ENCODE measurements at regions not wholly inside any gene's neighbourhood (a gene's known extent, or its start where the extent isn't known, plus 50 kb on each side); places are given as distances from the start of the nearest gene placed in this dataset.
"Not testable (repeated sequence)": the region's sequence is repeated elsewhere in the genome, so short reads cannot be mapped to it uniquely, and the experiment has no call there.

DNA sequence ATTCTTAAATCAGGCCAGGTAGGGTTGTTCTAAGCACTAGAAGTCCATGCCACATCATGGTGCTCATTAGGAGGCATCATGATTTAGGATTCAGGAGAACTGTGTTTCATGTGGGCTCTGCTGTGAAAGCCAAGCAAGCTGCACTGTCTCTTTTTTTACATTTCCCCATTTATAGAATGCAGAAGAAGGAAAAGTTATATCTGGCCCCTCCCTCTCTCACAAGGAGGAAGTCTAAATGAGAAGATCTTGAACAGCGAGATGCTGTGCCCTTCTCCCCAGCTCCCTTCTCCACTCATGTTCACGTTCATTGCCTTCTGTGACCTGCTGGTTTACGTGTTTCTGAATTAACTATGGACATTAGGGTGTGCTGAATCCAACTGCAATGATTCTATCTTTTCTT is 178.5 kb upstream of the RASGRP1 start:
- no peak for DNase-seq (ENCODE audit: low spot score)

DNA sequence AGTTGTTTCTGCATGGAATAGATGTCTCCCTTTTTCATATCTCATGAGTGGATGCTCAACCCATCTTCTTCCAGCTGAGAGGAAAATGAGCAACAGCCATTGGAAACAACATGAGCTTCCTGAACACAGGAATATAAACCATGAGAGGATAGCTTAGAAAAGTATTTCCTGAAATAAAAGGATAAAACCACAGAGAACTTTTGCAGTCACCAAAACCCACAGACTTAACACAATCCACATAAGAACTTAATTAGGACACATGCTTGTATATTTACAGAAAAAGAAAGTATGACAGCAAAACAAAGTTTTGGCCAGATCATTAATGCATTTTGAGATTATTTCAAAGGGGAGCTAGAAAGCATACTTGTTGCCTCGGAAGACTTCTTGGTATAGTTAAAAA is 180.5 kb upstream of the RASGRP1 start:
- DNase-seq (ENCODE audit: low spot score), result no peak

DNA sequence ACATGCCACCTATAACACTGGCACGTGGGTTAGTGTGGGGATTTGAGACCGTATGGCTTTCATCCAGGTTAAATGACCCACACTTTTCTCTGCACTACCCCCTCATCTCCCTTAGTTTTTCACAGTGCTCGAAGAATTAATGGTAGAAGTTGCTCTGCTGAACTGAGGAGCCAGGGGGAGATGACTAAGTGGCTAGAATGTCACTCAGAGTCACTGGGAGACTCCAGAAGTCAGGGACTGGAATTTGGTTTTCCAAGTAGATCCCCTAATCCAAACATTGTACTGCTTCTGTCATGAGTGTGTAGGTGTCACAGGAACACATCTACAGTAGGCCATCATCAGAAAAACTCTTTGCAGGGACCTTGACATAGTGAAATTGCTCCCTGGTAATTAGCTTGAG is 181.0 kb upstream of the RASGRP1 start:
- DNase-seq (ENCODE audit: low spot score), result no peak

DNA sequence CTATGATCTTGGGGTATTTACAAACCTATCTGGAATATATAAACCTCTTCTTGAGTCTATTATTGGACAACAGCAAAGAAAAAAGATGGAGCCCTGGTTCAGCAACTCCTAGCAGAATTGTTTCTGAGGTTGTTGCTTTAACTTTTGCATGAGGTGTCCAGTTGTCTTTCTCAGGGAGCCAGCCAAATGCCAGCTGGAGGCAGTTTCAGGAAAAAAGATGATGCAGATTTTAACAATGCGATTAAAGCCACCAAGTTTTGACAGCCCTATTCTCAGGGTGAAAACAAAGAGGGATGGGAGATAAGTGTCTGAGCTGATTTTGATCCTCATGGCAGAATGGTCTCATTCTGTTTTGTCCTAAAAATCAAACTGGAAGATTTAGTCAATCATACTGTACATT is 181.6 kb upstream of the RASGRP1 start:
- no peak for DNase-seq (ENCODE audit: low spot score)

GRCh38 chr15:38748710-38749109 is 184.1 kb upstream of the RASGRP1 start:
- DNase-seq (ENCODE audit: low spot score), result no peak

DNA sequence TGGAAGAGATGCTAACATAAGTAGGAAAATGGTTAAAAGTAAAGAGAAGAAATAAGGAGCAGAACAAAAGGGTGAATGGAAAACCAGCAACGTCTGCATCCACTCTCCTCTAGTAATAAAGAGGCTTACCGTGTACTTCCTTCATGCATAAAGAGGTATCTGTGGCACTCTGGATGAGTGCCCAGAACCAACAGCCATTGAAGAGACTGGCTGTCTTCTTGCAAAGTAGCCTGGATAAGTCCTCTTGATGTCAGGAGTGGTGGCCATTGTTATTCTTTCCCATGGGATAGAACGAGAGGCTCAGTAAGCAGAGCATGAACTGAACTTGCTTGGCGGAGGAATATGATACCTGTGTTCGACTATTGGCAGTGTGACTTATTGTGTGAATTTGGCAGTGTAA is 186.2 kb upstream of the RASGRP1 start:
- DNase-seq (ENCODE audit: low spot score), result no peak

DNA sequence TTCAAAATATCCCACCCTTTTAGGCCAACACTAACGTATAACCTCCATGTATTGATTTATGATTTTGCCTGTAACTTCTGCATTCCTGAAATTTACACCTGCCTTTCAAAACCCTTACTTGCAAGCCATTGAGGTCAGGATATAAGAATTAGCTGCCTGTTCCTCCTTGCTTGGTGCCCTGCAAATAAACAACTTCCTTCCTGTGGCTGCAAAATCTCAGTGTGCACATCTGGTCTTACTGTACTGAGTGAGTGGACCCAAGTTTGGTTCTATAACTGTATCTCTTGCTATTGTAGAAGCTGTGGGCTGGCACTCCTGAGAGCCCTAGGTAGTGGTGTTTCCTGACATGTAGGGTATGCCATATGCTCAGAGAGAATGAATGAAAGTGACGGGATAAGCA is 191.1 kb upstream of the RASGRP1 start:
- no peak for DNase-seq (ENCODE audit: low spot score)

- no peak for DNase-seq (ENCODE audit: low spot score)
Observed at GRCh38 chr15:38756441-38756840, 191.8 kb upstream of the RASGRP1 start.

DNA sequence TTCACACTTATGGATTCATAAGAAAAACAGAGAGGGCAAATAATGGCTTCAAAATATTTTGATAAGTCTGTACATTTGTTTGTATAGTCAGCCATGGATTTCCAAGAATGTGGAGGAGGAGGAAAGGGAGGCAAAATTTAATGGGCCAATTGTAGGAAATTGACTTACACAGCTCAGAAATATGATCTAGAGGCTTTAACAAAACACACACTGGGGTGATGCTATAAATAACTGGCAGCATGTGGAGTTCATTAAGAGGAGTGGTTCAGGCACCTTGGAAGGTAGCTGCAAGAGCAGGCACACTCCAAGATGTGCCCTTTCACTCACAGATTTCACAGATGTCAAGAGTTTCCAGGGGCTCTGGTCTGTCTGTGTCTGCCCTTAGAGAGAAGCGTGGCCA is 193.4 kb upstream of the RASGRP1 start:
- peak; percentile 43 for DNase-seq (ENCODE audit: low spot score)

DNA sequence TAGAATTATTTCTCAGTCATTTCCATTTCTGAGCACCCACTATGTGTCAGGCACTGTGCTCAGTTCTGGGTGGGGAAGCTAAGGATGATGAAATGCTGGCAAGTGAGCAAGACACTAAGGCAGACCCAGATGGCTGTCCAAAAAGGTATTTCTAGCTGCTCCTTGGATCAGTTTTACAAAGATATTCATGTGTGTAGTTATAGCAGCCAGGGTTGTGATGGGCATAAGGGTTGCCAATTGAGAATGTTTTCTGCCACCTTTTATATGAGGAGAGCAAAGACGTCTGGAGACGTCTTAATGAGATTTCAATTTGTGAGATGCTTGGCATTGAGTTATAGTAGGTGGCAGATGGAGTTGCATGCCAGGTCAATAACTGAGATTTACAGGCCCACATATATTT is 197.1 kb upstream of the RASGRP1 start:
- DNase-seq (ENCODE audit: low spot score), result no peak

- DNase-seq (ENCODE audit: low spot score), result peak; percentile 51
Observed at GRCh38 chr15:38768970-38769369, 204.4 kb upstream of the RASGRP1 start.

DNA sequence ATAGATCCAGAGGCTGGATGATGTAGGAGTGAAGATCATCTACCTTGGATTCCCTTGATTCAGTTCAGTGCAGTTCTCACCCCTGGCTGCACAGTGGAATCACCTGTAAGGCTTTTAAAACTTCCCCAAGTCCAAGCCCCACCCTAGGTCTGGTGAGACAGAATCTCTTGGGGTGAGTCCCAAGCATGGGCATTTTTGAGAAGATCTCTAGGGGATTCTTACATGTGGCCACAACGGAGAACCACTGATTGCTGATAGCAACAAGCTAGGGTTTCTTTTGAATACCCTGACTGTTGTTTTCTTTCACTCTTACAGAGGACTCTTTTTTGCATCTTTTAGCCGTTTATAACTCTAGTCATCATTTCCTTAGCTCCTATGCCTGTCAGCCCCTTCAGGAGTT is 204.9 kb upstream of the RASGRP1 start:
- no peak for DNase-seq (ENCODE audit: low spot score)

DNA sequence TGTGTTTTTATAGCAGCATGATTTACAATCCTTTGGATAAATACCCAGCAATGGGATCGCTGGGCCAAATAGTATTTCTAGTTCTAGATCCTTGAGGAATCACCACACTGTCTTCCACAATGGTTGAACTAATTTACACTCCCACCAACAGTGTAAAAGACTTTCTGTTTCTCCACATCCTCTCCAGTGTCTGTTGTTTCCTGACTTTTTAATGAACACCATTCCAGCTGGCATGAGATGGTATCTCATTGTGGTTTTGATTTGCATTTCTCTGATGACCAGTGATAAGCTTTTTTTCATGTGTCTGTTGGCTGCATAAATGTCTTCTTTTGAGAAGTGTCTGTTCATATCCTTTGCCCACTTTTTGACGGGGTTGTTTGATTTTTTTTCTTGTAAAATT is 209.5 kb upstream of the RASGRP1 start:
- not testable (repeated sequence) for DNase-seq (ENCODE audit: low spot score)

DNA sequence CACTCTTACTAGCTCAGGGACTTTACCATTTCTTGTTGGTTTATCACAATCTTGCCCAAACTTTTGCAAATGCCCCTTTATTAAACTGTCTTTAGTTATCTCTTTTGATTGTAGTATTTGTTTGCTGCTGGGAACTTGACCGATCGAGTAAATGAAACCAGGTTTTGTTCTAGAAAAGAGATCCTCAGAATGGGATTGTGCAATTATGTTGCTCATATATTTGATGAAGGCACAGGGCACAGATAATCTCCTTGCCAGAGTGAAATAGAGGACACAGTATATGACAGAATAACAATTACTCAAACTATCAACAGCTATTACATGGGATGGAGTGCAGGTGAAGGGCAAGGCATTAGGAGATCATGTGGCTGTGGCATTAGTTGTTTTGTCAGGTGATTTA is 216.6 kb upstream of the RASGRP1 start:
- DNase-seq (ENCODE audit: low spot score), result no peak

DNA sequence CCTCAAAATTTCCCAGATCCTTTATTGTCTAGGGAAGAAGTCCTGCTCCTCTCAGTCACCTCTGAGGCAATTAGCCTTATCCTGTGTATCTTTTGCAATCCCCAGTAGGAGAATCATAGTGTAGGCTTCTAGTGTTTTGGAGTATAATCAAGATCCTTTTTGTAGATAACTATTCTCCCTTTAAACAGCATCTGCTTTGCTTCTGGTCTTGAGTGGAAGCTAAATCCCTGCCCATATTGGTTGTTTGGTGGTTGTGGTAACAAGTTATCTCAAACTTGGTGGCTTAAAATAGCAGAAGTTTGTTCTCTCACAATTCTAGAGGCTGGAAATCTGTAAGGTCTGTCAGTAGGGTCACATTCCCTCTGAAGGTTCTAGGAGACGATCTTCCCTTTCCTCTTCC is 217.5 kb upstream of the RASGRP1 start:
- DNase-seq (ENCODE audit: low spot score), result no peak

- no peak for DNase-seq (ENCODE audit: low spot score)
Observed at GRCh38 chr15:38788918-38789317, 224.3 kb upstream of the RASGRP1 start.

- DNase-seq (ENCODE audit: low spot score), result no peak
Observed at GRCh38 chr15:38789566-38789965, 225.0 kb upstream of the RASGRP1 start.

DNA sequence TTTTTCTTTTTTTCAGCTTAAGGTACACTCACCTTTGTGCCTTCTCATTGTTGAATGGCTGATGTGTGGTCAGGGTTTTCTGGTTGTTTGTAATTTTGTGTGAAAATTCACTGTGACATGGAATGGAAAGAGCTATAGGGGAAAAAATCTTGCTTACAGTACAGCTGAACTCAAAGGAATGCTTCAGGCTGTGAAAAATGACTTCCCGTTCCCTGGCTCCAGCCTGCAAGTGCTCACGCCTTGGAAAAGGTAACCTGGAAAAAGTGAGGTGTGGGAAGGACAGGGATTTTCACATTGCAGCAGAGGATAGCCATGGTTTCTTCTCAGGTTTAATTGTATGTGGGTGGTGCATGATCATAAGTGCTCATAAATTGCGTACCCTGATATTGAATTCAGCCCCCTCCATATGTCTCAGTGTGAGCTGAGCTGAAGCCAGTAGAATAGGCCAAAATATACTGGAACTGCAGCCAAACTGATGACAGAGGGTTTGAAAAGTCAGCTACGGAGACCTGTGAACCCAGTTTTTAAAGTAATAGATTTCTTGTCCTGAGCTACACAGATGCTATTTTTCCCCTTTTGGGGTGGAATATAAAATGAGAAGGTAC is 228.7 kb upstream of the RASGRP1 start:
- DNase-seq (ENCODE audit: low spot score), result no peak

DNA sequence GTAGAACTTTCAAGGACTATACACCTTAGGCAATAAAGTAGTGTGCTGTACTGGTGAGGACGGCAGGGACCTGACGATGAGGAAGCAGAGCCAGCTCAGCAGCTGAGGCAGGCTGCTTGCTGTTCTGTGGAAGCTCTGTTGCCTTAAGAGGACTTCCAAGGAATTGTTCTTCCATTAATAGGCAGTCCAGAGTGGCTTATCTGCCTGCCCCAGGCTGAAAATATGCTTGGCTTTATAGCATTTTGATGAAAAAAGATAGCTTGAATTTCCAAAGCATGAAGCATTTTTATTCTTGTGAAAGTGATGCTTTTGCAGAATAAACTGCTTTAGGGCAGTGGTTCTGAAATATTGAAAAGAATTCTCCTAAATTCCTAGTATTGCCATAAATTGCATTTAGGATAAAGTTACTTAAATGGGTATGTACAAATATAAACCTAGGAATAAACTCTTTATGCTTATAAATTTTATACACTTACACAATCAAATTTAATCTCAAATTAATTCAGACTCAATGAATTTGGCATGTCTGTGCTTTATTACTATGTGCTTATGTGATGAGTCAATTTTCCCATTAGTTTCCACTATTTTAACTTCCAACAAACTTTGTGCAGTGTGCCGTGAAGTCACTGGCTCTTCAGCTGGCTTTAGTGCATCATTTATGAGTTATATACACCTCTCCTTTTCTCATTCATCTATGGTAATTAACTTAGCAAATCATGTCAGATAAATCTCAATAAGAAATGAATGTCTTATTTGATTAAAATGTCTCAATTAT is 231.0 kb upstream of the RASGRP1 start:
- no peak for DNase-seq (ENCODE audit: low spot score)

DNA sequence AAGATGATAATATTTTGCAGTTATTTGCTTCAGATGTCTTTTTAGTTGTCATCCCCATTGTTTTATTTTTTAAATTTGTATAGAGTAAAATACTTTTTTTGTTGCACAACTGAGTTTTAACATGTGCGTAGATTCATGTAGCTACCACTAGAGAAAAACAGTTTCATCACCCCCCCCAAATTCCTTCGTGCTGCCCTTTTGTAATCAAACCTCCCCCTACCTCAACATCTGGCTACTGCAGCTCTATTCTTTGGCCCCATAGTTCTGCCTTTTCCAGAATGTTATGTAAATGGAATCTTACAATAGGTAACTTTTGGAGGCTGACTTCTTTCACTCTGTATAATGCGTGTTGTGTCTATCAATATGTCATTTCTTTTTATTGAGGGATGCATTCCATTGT is 232.0 kb upstream of the RASGRP1 start:
- DNase-seq (ENCODE audit: low spot score), result no peak

- not testable (repeated sequence) for DNase-seq (ENCODE audit: low spot score)
Observed at GRCh38 chr15:38797506-38797905, 232.9 kb upstream of the RASGRP1 start.

DNA sequence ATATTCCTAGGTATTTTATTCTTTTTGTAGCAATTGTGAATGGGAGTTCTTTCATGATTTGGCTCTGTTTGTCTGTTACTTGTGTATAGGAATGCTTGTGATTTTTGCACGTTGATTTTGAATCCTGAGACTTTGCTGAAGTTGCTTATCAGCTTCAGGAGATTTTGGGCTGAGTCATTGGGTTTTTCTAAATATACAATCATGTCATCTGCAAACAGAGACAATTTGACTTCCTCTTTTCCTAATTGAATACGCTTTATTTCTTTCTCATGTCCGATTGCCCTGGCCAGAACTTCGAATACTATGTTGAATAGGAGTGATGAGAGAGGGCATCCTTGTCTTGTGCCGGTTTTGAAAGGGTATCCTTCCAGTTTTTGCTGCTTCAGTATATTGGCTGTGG is 234.6 kb upstream of the RASGRP1 start:
- not testable (repeated sequence) for DNase-seq (ENCODE audit: low spot score)

DNA sequence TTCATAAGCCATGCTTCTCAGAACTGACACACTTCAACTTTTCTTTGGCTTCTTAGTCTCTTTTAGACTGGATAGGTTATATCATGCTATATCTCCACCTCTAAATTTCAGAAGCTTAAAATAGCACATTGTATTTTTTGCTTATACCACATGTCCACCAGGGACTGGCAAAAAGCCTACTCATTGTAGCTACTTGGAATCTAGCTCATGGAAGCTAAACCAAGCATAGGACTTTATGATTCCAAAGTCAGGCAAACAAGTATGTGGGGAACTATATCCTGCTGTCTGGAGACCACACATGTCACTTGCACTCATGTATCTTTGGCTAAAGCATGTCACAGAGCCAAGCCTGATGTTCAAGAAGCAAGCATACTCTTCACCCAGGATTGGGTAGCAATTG is 245.0 kb upstream of the RASGRP1 start:
- DNase-seq (ENCODE audit: low spot score), result no peak

DNA sequence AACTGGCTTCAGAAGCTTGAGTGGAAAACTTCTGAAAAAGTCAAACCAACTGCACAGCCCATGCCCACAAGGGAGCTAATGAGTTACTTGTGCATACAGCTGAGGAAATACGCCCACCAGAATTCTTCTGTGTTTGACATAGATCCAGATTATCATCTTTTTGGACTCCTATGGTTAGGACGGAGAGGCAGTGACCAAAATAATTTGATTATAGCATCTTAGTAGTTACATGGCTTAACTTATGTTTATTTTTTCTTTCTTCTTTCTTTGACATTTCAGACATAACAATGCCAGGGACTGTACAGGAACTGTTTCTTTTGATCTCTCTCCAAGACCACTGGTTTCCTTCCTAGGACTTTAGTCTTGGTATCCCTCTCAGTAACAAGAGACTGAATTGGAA is 246.1 kb upstream of the RASGRP1 start:
- DNase-seq (ENCODE audit: low spot score), result no peak

Data from AG08396 (cell line).